WTC11 (cell line): ENCODE measurements at regions not wholly inside any gene's neighbourhood (a gene's known extent, or its start where the extent isn't known, plus 50 kb on each side); places are given as distances from the start of the nearest gene placed in this dataset.

Experiments
- ATAC-seq: fragments of 200-7000 bp; cut with Tn5 transposase; 2 replicates; pipeline ENCODE4 v1.10.0; 2021; ENCODE audit warnings: mild to moderate bottlenecking, moderate library complexity
- CTCF ChIA-PET: fragments of 300-600 bp; sonication (Branson Sonifier 250); formaldehyde crosslinking; loops from one replicate; lab custom pipeline; 2021; ENCODE audit warnings: antibody characterized with exemption; lab: Charles Lee
- POLR2A ChIA-PET: fragments of 350-600 bp; sonication (Branson Sonifier 250); formaldehyde crosslinking; loops from one replicate; lab custom pipeline; 2021; ENCODE audit warnings: antibody characterized with exemption; lab: Charles Lee
- DNase-seq: peaks from one replicate; pipeline ENCODE4 v3.0.0; 2021; ENCODE audit warnings: low spot score
- H3K27ac Mint-ChIP-seq: 2 replicates; pipeline ENCODE4 v1.8.0; 2021; ENCODE audit warnings: mixed read lengths
- H3K27me3 Mint-ChIP-seq: 2 replicates; pipeline ENCODE4 v1.8.0; 2021; ENCODE audit warnings: low read depth, mild to moderate bottlenecking, moderate library complexity, mixed read lengths
- H3K36me3 Mint-ChIP-seq: 2 replicates; pipeline ENCODE4 v1.8.0; 2021; ENCODE audit warnings: mixed read lengths
- H3K4me1 Mint-ChIP-seq: 2 replicates; pipeline ENCODE4 v1.8.0; 2022; ENCODE audit warnings: mixed read lengths
- H3K4me3 Mint-ChIP-seq: 2 replicates; pipeline ENCODE4 v1.8.0; 2021; ENCODE audit warnings: mild to moderate bottlenecking, moderate library complexity, mixed read lengths
- H3K9me3 Mint-ChIP-seq: 2 replicates; pipeline ENCODE4 v1.8.0; 2021; ENCODE audit warnings: mixed read lengths
- CDX4 ChIP-seq: fragments of 250-450 bp; sonication (Bioruptor Pico); IDR thresholded peaks from 2 replicates; pipeline ENCODE4 v1.9.0; 2021; ENCODE audit warnings: moderate library complexity, mild to moderate bottlenecking, inconsistent platforms, borderline replicate concordance
- CREM ChIP-seq: sonication (generic); formaldehyde crosslinking; IDR thresholded peaks from 2 replicates; pipeline ENCODE4 v1.8.1; 2022; ENCODE audit warnings: mild to moderate bottlenecking, missing genetic modification reagents, moderate library complexity
- GTF2I ChIP-seq: fragments of 250-450 bp; sonication (Bioruptor Pico); conservative IDR thresholded peaks from 2 replicates; pipeline ENCODE4 v1.4.0; 2021; ENCODE audit warnings: mild to moderate bottlenecking
- MXD4 ChIP-seq: fragments of 250-450 bp; sonication (Bioruptor Pico); IDR thresholded peaks from 2 replicates; pipeline ENCODE4 v1.8.0; 2021; ENCODE audit warnings: mild to moderate bottlenecking, moderate library complexity, borderline replicate concordance
- PREB ChIP-seq: sonication (generic); formaldehyde crosslinking; IDR thresholded peaks from 2 replicates; pipeline ENCODE4 v1.8.1; 2022; ENCODE audit warnings: mild to moderate bottlenecking, missing genetic modification reagents, moderate library complexity, borderline replicate concordance
- PRRX2 ChIP-seq: fragments of 250-450 bp; sonication (Bioruptor Pico); IDR thresholded peaks from 2 replicates; pipeline ENCODE4 v1.8.0; 2021; ENCODE audit warnings: mild to moderate bottlenecking
- SMAD3 ChIP-seq: sonication (generic); formaldehyde crosslinking; IDR thresholded peaks from 2 replicates; pipeline ENCODE4 v1.8.0; 2022; ENCODE audit warnings: missing genetic modification reagents, mild to moderate bottlenecking, borderline replicate concordance
- TEAD1 ChIP-seq: sonication (generic); formaldehyde crosslinking; IDR thresholded peaks from 2 replicates; pipeline ENCODE4 v1.8.0; 2022; ENCODE audit warnings: mild to moderate bottlenecking, missing genetic modification reagents
- TEAD4 ChIP-seq: sonication (generic); formaldehyde crosslinking; IDR thresholded peaks from 2 replicates; pipeline ENCODE4 v1.8.0; 2022; ENCODE audit warnings: mild to moderate bottlenecking, missing genetic modification reagents
- ZNF121 ChIP-seq: sonication (generic); formaldehyde crosslinking; IDR thresholded peaks from 2 replicates; pipeline ENCODE4 v1.8.0; 2023; ENCODE audit warnings: missing genetic modification reagents
- ZNF423 ChIP-seq: fragments of 250-450 bp; sonication (Bioruptor Pico); IDR thresholded peaks from 2 replicates; pipeline ENCODE4 v2.1.2; 2022; ENCODE audit warnings: mild to moderate bottlenecking, moderate library complexity
- ZSCAN18 ChIP-seq: fragments of 250-450 bp; sonication (Bioruptor Pico); IDR thresholded peaks from 2 replicates; pipeline ENCODE4 v2.1.2; 2022; ENCODE audit warnings: mild to moderate bottlenecking, moderate library complexity
- TF ChIP-seq, protein P1 (sequence below): sonication (generic); formaldehyde crosslinking; IDR thresholded peaks from 2 replicates; pipeline ENCODE4 v1.8.1; 2023; ENCODE audit warnings: mild to moderate bottlenecking, moderate library complexity, missing genetic modification reagents
- TF ChIP-seq, protein P2 (sequence below): sonication (generic); formaldehyde crosslinking; IDR thresholded peaks from 2 replicates; pipeline ENCODE4 v1.8.1; 2022; ENCODE audit warnings: mild to moderate bottlenecking, moderate library complexity, missing genetic modification reagents
- TF ChIP-seq, protein P3 (sequence below): sonication (generic); formaldehyde crosslinking; IDR thresholded peaks from 2 replicates; pipeline ENCODE4 v1.8.0; 2022; ENCODE audit warnings: missing genetic modification reagents
- TF ChIP-seq, protein P4 (sequence below): sonication (generic); formaldehyde crosslinking; IDR thresholded peaks from 2 replicates; pipeline ENCODE4 v1.8.0; 2023; ENCODE audit warnings: missing genetic modification reagents, mild to moderate bottlenecking, borderline replicate concordance

DNA sequence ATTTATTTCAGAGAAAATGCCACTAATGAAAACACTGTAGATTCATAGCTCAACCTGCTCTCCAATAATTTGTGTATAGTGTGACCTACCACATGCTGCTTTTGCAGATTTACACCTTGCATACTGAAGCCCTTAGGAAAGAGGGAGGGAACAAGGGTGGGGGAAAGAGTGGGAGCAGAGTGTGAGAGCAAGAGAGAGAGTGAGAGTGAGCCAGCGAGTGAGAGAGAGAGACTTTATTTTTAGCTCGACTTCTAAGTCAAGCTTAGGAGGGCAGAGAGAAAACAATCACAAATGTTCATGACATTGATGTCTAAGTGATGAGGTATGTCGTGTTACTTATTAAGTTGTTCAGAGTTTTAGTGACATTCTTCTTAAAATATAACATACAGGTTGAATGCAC is 112.5 kb upstream of the HAND2 start:
- H3K4me3 Mint-ChIP-seq = peak overlapping the region; percentile 26; the same call in 1 of the 2 replicates

DNA sequence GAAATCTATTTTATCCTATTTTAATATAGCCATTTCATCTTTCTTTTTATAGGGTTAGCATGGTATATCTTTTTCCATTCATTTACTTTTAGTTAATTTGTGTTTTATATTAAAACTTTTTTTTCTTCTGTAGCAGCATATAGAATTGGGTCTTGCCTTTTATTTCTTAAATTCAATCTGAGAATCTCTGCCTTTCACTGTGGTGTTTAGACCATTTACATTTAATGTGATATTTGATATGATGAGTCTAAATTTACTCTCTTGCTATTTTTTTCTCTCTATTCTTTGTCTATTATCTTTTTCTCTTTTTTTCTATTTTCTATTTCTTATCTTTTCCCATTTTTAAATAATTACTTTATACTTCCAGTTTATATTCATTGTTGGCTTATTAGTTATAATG is 105.4 kb upstream of the HAND2 start:
- no peaks in the 10 kb centered on the region for H3K4me1 Mint-ChIP-seq
- no peak for TF ChIP-seq ZNF423 (CRISPR knock-in tag)
- TF ChIP-seq, protein P1, sequence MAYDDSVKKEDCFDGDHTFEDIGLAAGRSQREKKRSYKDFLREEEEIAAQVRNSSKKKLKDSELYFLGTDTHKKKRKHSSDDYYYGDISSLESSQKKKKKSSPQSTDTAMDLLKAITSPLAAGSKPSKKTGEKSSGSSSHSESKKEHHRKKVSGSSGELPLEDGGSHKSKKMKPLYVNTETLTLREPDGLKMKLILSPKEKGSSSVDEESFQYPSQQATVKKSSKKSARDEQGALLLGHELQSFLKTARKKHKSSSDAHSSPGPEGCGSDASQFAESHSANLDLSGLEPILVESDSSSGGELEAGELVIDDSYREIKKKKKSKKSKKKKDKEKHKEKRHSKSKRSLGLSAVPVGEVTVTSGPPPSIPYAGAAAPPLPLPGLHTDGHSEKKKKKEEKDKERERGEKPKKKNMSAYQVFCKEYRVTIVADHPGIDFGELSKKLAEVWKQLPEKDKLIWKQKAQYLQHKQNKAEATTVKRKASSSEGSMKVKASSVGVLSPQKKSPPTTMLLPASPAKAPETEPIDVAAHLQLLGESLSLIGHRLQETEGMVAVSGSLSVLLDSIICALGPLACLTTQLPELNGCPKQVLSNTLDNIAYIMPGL (CRISPR knock-in tag) = no peak
- TF ChIP-seq, protein P2, sequence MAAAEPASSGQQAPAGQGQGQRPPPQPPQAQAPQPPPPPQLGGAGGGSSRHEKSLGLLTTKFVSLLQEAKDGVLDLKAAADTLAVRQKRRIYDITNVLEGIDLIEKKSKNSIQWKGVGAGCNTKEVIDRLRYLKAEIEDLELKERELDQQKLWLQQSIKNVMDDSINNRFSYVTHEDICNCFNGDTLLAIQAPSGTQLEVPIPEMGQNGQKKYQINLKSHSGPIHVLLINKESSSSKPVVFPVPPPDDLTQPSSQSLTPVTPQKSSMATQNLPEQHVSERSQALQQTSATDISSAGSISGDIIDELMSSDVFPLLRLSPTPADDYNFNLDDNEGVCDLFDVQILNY (CRISPR knock-in tag) = no peak
- no peak for TF ChIP-seq CDX4 (CRISPR knock-in tag)
- peaks cover 71% of the 10 kb centered on the region for H3K9me3 Mint-ChIP-seq
- H3K36me3 Mint-ChIP-seq = peaks cover 32% of the 10 kb centered on the region
- no peak overlapping the region for H3K4me3 Mint-ChIP-seq
- ATAC-seq = no peak
- DNase-seq = no peak
- H3K27ac Mint-ChIP-seq = no peak overlapping the region
- POLR2A ChIA-PET = no interaction called here
- H3K27me3 Mint-ChIP-seq = no peaks in the 10 kb centered on the region
- CTCF ChIA-PET = no interaction called here

More for the DNA sequence above, 112.5 kb upstream of the HAND2 start:
- H3K27ac Mint-ChIP-seq = no peak overlapping the region
- DNase-seq (no peak), ATAC-seq (peak; percentile 94)
- no peaks in the 10 kb centered on the region for H3K27me3 Mint-ChIP-seq
- TF ChIP-seq, protein P3, sequence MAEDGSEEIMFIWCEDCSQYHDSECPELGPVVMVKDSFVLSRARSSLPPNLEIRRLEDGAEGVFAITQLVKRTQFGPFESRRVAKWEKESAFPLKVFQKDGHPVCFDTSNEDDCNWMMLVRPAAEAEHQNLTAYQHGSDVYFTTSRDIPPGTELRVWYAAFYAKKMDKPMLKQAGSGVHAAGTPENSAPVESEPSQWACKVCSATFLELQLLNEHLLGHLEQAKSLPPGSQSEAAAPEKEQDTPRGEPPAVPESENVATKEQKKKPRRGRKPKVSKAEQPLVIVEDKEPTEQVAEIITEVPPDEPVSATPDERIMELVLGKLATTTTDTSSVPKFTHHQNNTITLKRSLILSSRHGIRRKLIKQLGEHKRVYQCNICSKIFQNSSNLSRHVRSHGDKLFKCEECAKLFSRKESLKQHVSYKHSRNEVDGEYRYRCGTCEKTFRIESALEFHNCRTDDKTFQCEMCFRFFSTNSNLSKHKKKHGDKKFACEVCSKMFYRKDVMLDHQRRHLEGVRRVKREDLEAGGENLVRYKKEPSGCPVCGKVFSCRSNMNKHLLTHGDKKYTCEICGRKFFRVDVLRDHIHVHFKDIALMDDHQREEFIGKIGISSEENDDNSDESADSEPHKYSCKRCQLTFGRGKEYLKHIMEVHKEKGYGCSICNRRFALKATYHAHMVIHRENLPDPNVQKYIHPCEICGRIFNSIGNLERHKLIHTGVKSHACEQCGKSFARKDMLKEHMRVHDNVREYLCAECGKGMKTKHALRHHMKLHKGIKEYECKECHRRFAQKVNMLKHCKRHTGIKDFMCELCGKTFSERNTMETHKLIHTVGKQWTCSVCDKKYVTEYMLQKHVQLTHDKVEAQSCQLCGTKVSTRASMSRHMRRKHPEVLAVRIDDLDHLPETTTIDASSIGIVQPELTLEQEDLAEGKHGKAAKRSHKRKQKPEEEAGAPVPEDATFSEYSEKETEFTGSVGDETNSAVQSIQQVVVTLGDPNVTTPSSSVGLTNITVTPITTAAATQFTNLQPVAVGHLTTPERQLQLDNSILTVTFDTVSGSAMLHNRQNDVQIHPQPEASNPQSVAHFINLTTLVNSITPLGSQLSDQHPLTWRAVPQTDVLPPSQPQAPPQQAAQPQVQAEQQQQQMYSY (CRISPR knock-in tag) = no peak
- peaks cover 15% of the 10 kb centered on the region for H3K4me1 Mint-ChIP-seq
- no peaks in the 10 kb centered on the region; the same call in 1 of the 2 replicates for H3K36me3 Mint-ChIP-seq
- ChIA-PET CTCF (interaction anchor here (0.7 kb wide), 1 partner anchor 34 kb away, joined by 4 read pairs; no protein-coding TSS in a partner anchor), POLR2A (interaction anchor here (0.6 kb wide), 1 partner anchor 20 kb away, joined by 3 read pairs; no protein-coding TSS in a partner anchor)
- H3K9me3 Mint-ChIP-seq = peaks cover 13% of the 10 kb centered on the region

GRCh38 chr4:173626277-173626676 is 96.2 kb upstream of the HAND2 start:
- peaks cover 2% of the 10 kb centered on the region for H3K27me3 Mint-ChIP-seq
- H3K36me3 Mint-ChIP-seq = peaks cover 20% of the 10 kb centered on the region
- H3K27ac Mint-ChIP-seq = no peak overlapping the region
- H3K4me1 Mint-ChIP-seq = no peaks in the 10 kb centered on the region
- peaks cover 55% of the 10 kb centered on the region for H3K9me3 Mint-ChIP-seq
- DNase-seq (no peak), ATAC-seq (no peak)
- ChIA-PET POLR2A (no interaction called here), CTCF (no interaction called here)
- no peak overlapping the region for H3K4me3 Mint-ChIP-seq
- TF ChIP-seq PRRX2 (CRISPR knock-in tag) (no peak), ZNF121 (CRISPR knock-in tag) (no peak), TEAD1 (CRISPR knock-in tag) (no peak), ZSCAN18 (CRISPR knock-in tag) (no peak), MXD4 (CRISPR knock-in tag) (no peak), PREB (CRISPR knock-in tag) (no peak), TEAD4 (CRISPR knock-in tag) (no peak), CREM (CRISPR knock-in tag) (no peak), GTF2I (CRISPR knock-in tag) (no peak), SMAD3 (no peak)
- TF ChIP-seq, protein P4, sequence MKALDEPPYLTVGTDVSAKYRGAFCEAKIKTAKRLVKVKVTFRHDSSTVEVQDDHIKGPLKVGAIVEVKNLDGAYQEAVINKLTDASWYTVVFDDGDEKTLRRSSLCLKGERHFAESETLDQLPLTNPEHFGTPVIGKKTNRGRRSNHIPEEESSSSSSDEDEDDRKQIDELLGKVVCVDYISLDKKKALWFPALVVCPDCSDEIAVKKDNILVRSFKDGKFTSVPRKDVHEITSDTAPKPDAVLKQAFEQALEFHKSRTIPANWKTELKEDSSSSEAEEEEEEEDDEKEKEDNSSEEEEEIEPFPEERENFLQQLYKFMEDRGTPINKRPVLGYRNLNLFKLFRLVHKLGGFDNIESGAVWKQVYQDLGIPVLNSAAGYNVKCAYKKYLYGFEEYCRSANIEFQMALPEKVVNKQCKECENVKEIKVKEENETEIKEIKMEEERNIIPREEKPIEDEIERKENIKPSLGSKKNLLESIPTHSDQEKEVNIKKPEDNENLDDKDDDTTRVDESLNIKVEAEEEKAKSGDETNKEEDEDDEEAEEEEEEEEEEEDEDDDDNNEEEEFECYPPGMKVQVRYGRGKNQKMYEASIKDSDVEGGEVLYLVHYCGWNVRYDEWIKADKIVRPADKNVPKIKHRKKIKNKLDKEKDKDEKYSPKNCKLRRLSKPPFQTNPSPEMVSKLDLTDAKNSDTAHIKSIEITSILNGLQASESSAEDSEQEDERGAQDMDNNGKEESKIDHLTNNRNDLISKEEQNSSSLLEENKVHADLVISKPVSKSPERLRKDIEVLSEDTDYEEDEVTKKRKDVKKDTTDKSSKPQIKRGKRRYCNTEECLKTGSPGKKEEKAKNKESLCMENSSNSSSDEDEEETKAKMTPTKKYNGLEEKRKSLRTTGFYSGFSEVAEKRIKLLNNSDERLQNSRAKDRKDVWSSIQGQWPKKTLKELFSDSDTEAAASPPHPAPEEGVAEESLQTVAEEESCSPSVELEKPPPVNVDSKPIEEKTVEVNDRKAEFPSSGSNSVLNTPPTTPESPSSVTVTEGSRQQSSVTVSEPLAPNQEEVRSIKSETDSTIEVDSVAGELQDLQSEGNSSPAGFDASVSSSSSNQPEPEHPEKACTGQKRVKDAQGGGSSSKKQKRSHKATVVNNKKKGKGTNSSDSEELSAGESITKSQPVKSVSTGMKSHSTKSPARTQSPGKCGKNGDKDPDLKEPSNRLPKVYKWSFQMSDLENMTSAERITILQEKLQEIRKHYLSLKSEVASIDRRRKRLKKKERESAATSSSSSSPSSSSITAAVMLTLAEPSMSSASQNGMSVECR (CRISPR knock-in tag) = no peak
